Uterus (tissue), 3 donors: ENCODE measurements at regions not wholly inside any gene's neighbourhood (a gene's known extent, or its start where the extent isn't known, plus 50 kb on each side); places are given as distances from the start of the nearest gene placed in this dataset.

Source experiments
- DNase-seq, 2 donors: peaks; one replicate each; pipeline ENCODE4 v3.0.0-alpha.2; 2019 to 2020
- H3K27ac ChIP-seq, 2 donors: fragments of 200-600 bp; sonication (generic); 1 replicate in 1 of 2; 2 replicates in 1 of 2; pipeline ENCODE4 v1.5.1; 2016 to 2018
- H3K27me3 ChIP-seq, 2 donors: fragments of 200-600 bp; sonication (generic); one replicate each; pipeline ENCODE4 v1.5.1; 2018 to 2019; ENCODE audit warnings: control low read depth in 1 of 2
- H3K36me3 ChIP-seq, 2 donors: fragments of 200-600 bp; sonication (generic); one replicate each; pipeline ENCODE4 v1.5.1; 2019; ENCODE audit warnings: control low read depth in 1 of 2
- H3K4me1 ChIP-seq, 2 donors: fragments of 200-600 bp; sonication (generic); one replicate each; pipeline ENCODE4 v1.5.1; 2018 to 2019; ENCODE audit warnings: control low read depth in 1 of 2
- H3K4me3 ChIP-seq, 2 donors: fragments of 200-600 bp; sonication (generic); 1 replicate in 1 of 2; 2 replicates in 1 of 2; pipeline ENCODE4 v1.5.1; 2018 to 2019; ENCODE audit warnings: mild to moderate bottlenecking in 1 of 2
- H3K9me3 ChIP-seq, 2 donors: fragments of 200-600 bp; sonication (generic); one replicate each; pipeline ENCODE4 v1.5.1; 2019; ENCODE audit warnings: control low read depth in 1 of 2
- POLR2A ChIP-seq, 2 donors: fragments of 450-650 bp; IDR thresholded peaks; one replicate each; pipeline ENCODE4 v1.6.1; 2016; ENCODE audit warnings: antibody characterized with exemption in 2 of 2, mild to moderate bottlenecking in 1 of 2, moderate library complexity in 1 of 2
- intact Hi-C: fragments of 100-400 bp; cut with DNase I; formaldehyde crosslinking; loops from one replicate; pipeline ENCODE4 v1.15.1; 2023; ENCODE audit warnings: low total_unique reads
- TF ChIP-seq, protein P1 (sequence below), 4 experiments: fragments of 200-600 bp in 2 of 4; fragments of 450-650 bp in 2 of 4; sonication (generic) in 2 of 4; IDR thresholded peaks; one replicate each; pipeline ENCODE4 v1.5.1; 2016 to 2019; ENCODE audit warnings: antibody characterized with exemption in 4 of 4, mild to moderate bottlenecking in 2 of 4, moderate library complexity in 1 of 4
- donor health status: DM: yes; HTN: yes; CAD: no.

DNA sequence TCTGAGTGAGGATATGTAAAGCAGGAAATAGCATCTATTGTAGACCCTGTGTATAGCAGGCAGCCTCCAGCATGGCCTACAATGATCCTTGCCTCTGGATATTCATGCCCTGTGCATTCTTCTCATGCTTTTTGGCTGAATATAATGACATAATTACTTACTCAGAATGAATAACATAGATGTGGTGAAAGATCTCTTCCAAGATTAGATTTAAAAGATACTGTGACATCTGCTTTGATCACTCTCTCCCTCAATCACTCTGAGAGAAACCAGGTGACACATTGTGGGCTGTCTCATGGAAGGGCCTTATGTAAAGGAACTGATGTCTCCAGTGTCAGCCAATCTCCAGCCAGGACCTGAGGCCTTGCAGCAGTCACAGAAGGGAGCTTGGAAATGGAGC, 376.7 kb downstream of the DNAH5 start:
- intact Hi-C loops, result no loop called here
- TF ChIP-seq POLR2A (IDR thresholded peaks at IDR 0.05), result no peak
- TF ChIP-seq, protein P1, sequence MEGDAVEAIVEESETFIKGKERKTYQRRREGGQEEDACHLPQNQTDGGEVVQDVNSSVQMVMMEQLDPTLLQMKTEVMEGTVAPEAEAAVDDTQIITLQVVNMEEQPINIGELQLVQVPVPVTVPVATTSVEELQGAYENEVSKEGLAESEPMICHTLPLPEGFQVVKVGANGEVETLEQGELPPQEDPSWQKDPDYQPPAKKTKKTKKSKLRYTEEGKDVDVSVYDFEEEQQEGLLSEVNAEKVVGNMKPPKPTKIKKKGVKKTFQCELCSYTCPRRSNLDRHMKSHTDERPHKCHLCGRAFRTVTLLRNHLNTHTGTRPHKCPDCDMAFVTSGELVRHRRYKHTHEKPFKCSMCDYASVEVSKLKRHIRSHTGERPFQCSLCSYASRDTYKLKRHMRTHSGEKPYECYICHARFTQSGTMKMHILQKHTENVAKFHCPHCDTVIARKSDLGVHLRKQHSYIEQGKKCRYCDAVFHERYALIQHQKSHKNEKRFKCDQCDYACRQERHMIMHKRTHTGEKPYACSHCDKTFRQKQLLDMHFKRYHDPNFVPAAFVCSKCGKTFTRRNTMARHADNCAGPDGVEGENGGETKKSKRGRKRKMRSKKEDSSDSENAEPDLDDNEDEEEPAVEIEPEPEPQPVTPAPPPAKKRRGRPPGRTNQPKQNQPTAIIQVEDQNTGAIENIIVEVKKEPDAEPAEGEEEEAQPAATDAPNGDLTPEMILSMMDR (IDR thresholded peaks at IDR 0.05), result no peak
- Histone ChIP-seq H3K4me1 (no peaks in the 10 kb centered on the region), H3K27me3 (no peaks in the 10 kb centered on the region), H3K9me3 (no peaks in the 10 kb centered on the region), H3K4me3 (no peak overlapping the region), H3K27ac (no peak overlapping the region), H3K36me3 (no peaks in the 10 kb centered on the region)
- DNase-seq, result no peak

- TF ChIP-seq, protein P1 (IDR thresholded peaks at IDR 0.05), result no peak
- no peak for TF ChIP-seq POLR2A (IDR thresholded peaks at IDR 0.05)
- no peaks in the 10 kb centered on the region for H3K36me3 ChIP-seq
- no peaks in the 10 kb centered on the region for H3K9me3 ChIP-seq
- no peak overlapping the region for H3K4me3 ChIP-seq
- H3K4me1 ChIP-seq, result no peaks in the 10 kb centered on the region
- H3K27ac ChIP-seq, result no peak overlapping the region
- no peak for DNase-seq
- intact Hi-C loops, result no loop called here
- H3K27me3 ChIP-seq, result no peaks in the 10 kb centered on the region
These were observed 377.6 kb downstream of the DNAH5 start for GRCh38 chr5:13566871-13567339.

DNA sequence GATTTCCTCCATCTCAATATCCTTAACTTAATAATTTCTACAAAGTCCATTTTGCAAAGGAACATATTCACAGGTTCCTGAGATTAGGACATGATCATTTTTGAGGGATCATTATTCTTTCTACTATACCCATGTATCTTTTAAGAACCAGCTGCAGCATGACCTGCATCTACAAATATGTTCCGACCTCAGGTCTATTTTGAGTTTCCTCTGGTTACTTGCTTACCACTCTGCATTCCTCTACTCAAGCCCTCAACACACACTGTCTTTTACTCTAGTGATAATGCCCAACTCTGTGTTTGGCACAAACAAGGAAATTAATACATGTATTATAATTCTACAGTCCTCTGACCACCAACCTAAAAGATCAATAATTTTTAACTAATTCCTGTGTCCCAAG, 386.1 kb downstream of the DNAH5 start:
- Histone ChIP-seq H3K27ac (no peak overlapping the region), H3K4me3 (no peak overlapping the region), H3K4me1 (no peaks in the 10 kb centered on the region), H3K36me3 (no peaks in the 10 kb centered on the region), H3K9me3 (no peaks in the 10 kb centered on the region), H3K27me3 (no peaks in the 10 kb centered on the region)
- no peak for DNase-seq
- TF ChIP-seq POLR2A (IDR thresholded peaks at IDR 0.05), result no peak
- TF ChIP-seq, protein P1 (IDR thresholded peaks at IDR 0.05), result no peak
- intact Hi-C loops, result no loop called here

- Histone ChIP-seq H3K27me3 (no peaks in the 10 kb centered on the region), H3K27ac (no peak overlapping the region), H3K4me1 (no peaks in the 10 kb centered on the region), H3K4me3 (no peak overlapping the region), H3K36me3 (no peaks in the 10 kb centered on the region), H3K9me3 (no peaks in the 10 kb centered on the region)
- TF ChIP-seq, protein P1 (IDR thresholded peaks at IDR 0.05), result no peak
- TF ChIP-seq POLR2A (IDR thresholded peaks at IDR 0.05), result no peak
- DNase-seq, result no peak
- intact Hi-C loops, result no loop called here
These were observed 390.6 kb downstream of the DNAH5 start for GRCh38 chr5:13553896-13554295.

- Histone ChIP-seq H3K4me1 (no peaks in the 10 kb centered on the region), H3K4me3 (no peak overlapping the region), H3K9me3 (no peaks in the 10 kb centered on the region), H3K36me3 (no peaks in the 10 kb centered on the region), H3K27me3 (no peaks in the 10 kb centered on the region), H3K27ac (no peak overlapping the region)
- intact Hi-C loops, result no loop called here
- DNase-seq, result no peak
- TF ChIP-seq, protein P1 (IDR thresholded peaks at IDR 0.05), result no peak
- TF ChIP-seq POLR2A (IDR thresholded peaks at IDR 0.05), result no peak
These were observed 392.1 kb downstream of the DNAH5 start for GRCh38 chr5:13552361-13552760.
